Neuronal stem cell (in vitro differentiated cells): ENCODE measurements at regions not wholly inside any gene's neighbourhood (a gene's known extent, or its start where the extent isn't known, plus 50 kb on each side); places are given as distances from the start of the nearest gene placed in this dataset.
"Not testable (repeated sequence)": the region's sequence is repeated elsewhere in the genome, so short reads cannot be mapped to it uniquely, and the experiment has no call there.

Experiments used
- DNase-seq: peaks from one replicate; pipeline ENCODE4 v3.0.0-alpha.2; 2013; ENCODE audit warnings: low spot score
- H2AFZ ChIP-seq: one replicate; pipeline ENCODE4 v1.6.1; 2013; ENCODE audit warnings: mild to moderate bottlenecking, low read length, inconsistent platforms
- H2AK5ac ChIP-seq: 2 replicates; pipeline ENCODE4 v1.6.1; 2013; ENCODE audit warnings: low read depth, mild to moderate bottlenecking, inconsistent platforms, low read length, moderate library complexity, mixed read lengths
- H2BK120ac ChIP-seq: 2 replicates; pipeline ENCODE4 v1.6.1; 2013; ENCODE audit warnings: low read depth, mild to moderate bottlenecking, inconsistent platforms, low read length, moderate library complexity, mixed read lengths
- H2BK12ac ChIP-seq: one replicate; pipeline ENCODE4 v1.6.1; 2013; ENCODE audit warnings: low read length, inconsistent platforms
- H2BK15ac ChIP-seq: 2 replicates; pipeline ENCODE4 v1.6.1; 2013; ENCODE audit warnings: mild to moderate bottlenecking, low read length, inconsistent platforms, mixed read lengths
- H2BK5ac ChIP-seq: one replicate; pipeline ENCODE4 v1.6.1; 2013; ENCODE audit warnings: inconsistent platforms, mild to moderate bottlenecking, low read length, moderate library complexity
- H3K14ac ChIP-seq: one replicate; pipeline ENCODE4 v1.6.1; 2013; ENCODE audit warnings: low read length, inconsistent platforms
- H3K18ac ChIP-seq: 2 replicates; pipeline ENCODE4 v1.6.1; 2013; ENCODE audit warnings: low read length, inconsistent platforms
- H3K23ac ChIP-seq: 2 replicates; pipeline ENCODE4 v1.6.1; 2013; ENCODE audit warnings: low read depth, mild to moderate bottlenecking, mixed read lengths, low read length, inconsistent platforms; ENCODE audit not compliant: poor library complexity
- H3K27ac ChIP-seq: replicated peaks from 3 replicates; pipeline ENCODE4 v1.5.1; 2013; ENCODE audit warnings: low read length, inconsistent platforms
- H3K27me3 ChIP-seq, 3 experiments: 2 replicates each; pipeline ENCODE4 v1.6.1; 2013; ENCODE audit warnings: low read length in 3 of 3, mild to moderate bottlenecking in 2 of 3, inconsistent platforms in 1 of 3, low read depth in 1 of 3, mixed read lengths in 1 of 3, moderate library complexity in 1 of 3; ENCODE audit not compliant: control insufficient read depth in 3 of 3, insufficient read depth in 3 of 3
- H3K36me3 ChIP-seq, 2 donors: replicated peaks in 1 of 2; 2 replicates each; pipeline ENCODE4 v1.6.1; 2013; ENCODE audit warnings: low read length in 2 of 2; ENCODE audit not compliant: control insufficient read depth in 2 of 2, insufficient read depth in 2 of 2
- H3K4ac ChIP-seq: 2 replicates; pipeline ENCODE4 v1.6.1; 2013; ENCODE audit warnings: inconsistent platforms, mild to moderate bottlenecking, low read length, moderate library complexity
- H3K4me1 ChIP-seq, 2 donors: 1 replicate in 1 of 2; 2 replicates in 1 of 2; pipeline ENCODE4 v1.6.1; 2013; ENCODE audit warnings: low read length in 2 of 2, low read depth in 1 of 2; ENCODE audit not compliant: control insufficient read depth in 2 of 2, insufficient read depth in 1 of 2
- H3K4me2 ChIP-seq: one replicate; pipeline ENCODE4 v1.6.1; 2013; ENCODE audit warnings: mild to moderate bottlenecking, low read length, inconsistent platforms; ENCODE audit not compliant: insufficient read depth, poor library complexity, severe bottlenecking
- H3K4me3 ChIP-seq, 2 donors: 2 replicates each; pipeline ENCODE4 v1.5.1; 2013; ENCODE audit warnings: low read length in 2 of 2, mild to moderate bottlenecking in 2 of 2, inconsistent platforms in 1 of 2, moderate library complexity in 1 of 2
- H3K79me1 ChIP-seq: one replicate; pipeline ENCODE4 v1.6.1; 2013; ENCODE audit warnings: low read depth, mild to moderate bottlenecking, inconsistent platforms, low read length, moderate library complexity
- H3K9ac ChIP-seq: one replicate; pipeline ENCODE4 v1.6.1; 2013; ENCODE audit warnings: mild to moderate bottlenecking, low read depth, low read length, inconsistent platforms; ENCODE audit not compliant: poor library complexity
- H3K9me3 ChIP-seq, 2 donors: replicated peaks in 1 of 2; 2 replicates each; pipeline versions ENCODE3 to v1.6.1; 2013; ENCODE audit warnings: low read length in 2 of 2, mild to moderate bottlenecking in 2 of 2, inconsistent platforms in 1 of 2, low read depth in 1 of 2, mixed read lengths in 1 of 2, moderate library complexity in 1 of 2; ENCODE audit not compliant: control insufficient read depth in 2 of 2, insufficient read depth in 1 of 2
- H4K8ac ChIP-seq: one replicate; pipeline ENCODE4 v1.6.1; 2013; ENCODE audit warnings: low read depth, mild to moderate bottlenecking, inconsistent platforms, low read length, moderate library complexity
- H4K91ac ChIP-seq: one replicate; pipeline ENCODE4 v1.6.1; 2013; ENCODE audit warnings: low read length, low read depth, mild to moderate bottlenecking, inconsistent platforms; ENCODE audit not compliant: poor library complexity
- WGBS, 2 donors: extraction: QIAGEN DNeasy Blood & Tissue Kit; methylation state at CpG; one replicate each; pipeline ENCODE4 v1.1.7; 2013; ENCODE audit warnings: missing lambda C conversion rate in 2 of 2, mixed read lengths in 1 of 2; ENCODE audit not compliant: insufficient read length in 2 of 2, insufficient replicate concordance in 1 of 2; ENCODE audit errors: extremely low coverage in 2 of 2; 5-methylcytosine and 5-hydroxymethylcytosine counted together

DNA sequence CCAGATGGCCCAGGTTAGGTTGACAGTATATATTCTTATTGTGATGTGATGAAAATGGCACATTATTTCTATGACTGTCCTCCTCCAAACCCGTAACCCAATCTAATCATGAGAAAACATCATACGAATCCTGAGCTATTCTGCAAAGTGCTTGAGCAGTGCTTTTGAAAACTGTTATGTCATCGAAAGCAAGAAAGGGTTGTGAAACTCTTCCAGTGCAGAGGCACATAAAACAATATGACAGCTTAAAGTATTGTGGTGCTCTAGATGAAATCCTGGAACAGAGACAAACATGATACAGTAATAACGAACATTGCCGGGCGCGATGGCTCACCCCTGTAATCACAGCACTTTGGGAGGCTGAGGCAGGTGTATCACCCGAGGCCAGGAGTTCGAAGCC lies 1648.0 kb downstream of the STIM2 start:
- no peak overlapping the region for H2BK120ac ChIP-seq
- no CpG with 5 or more reads among the region's 9 CpGs for WGBS, 2 donors
- no peaks in the 10 kb centered on the region for H3K4me1 ChIP-seq
- no peaks in the 10 kb centered on the region for H3K36me3 ChIP-seq
- no peak overlapping the region for H3K18ac ChIP-seq
- no peak overlapping the region for H3K4ac ChIP-seq
- no peak for DNase-seq
- no peak overlapping the region for H2AFZ ChIP-seq
- H2BK5ac ChIP-seq, result no peak overlapping the region
- H3K14ac ChIP-seq, result no peak overlapping the region
- H3K27ac ChIP-seq, result no peak overlapping the region
- no peak overlapping the region for H3K4me2 ChIP-seq
- no peak overlapping the region for H2BK15ac ChIP-seq
- H2BK12ac ChIP-seq, result no peak overlapping the region
- no peak overlapping the region for H3K9ac ChIP-seq
- H3K23ac ChIP-seq, result no peak overlapping the region
- H3K9me3 ChIP-seq, result no peaks in the 10 kb centered on the region
- no peak overlapping the region for H4K8ac ChIP-seq
- H3K27me3 ChIP-seq, result no peaks in the 10 kb centered on the region
- H3K79me1 ChIP-seq, result no peaks in the 10 kb centered on the region
- no peak overlapping the region for H3K4me3 ChIP-seq
- H4K91ac ChIP-seq, result no peak overlapping the region
- no peak overlapping the region for H2AK5ac ChIP-seq

- H4K8ac ChIP-seq, H3K36me3 ChIP-seq: not testable (repeated sequence)
- no CpG with 5 or more reads among the region's 30 CpGs for WGBS, 2 donors
Observed at GRCh38 chr4:28514766-28515165, 1654.1 kb downstream of the STIM2 start.

GRCh38 chr4:28518561-28519165 lies 1658.0 kb downstream of the STIM2 start:
- Histone ChIP-seq H2AK5ac (no peak overlapping the region), H3K27ac (no peak overlapping the region), H3K14ac (no peak overlapping the region), H2AFZ (no peak overlapping the region), H2BK12ac (no peak overlapping the region), H3K4me3 (no peak overlapping the region), H3K23ac (no peak overlapping the region), H3K4ac (no peak overlapping the region), H3K79me1 (no peaks in the 10 kb centered on the region), H3K9me3 (no peaks in the 10 kb centered on the region), H3K36me3 (no peaks in the 10 kb centered on the region), H3K4me1 (no peaks in the 10 kb centered on the region), H4K91ac (no peak overlapping the region), H3K18ac (no peak overlapping the region), H2BK5ac (no peak overlapping the region), H3K4me2 (no peak overlapping the region), H2BK120ac (no peak overlapping the region), H3K9ac (no peak overlapping the region), H2BK15ac (no peak overlapping the region), H4K8ac (no peak overlapping the region), H3K27me3 (no peaks in the 10 kb centered on the region)
- no CpG with 5 or more reads among the region's 1 CpG for WGBS, 2 donors
- no peak for DNase-seq

More at GRCh38 chr4:28514766-28515165, 1654.1 kb downstream of the STIM2 start:
- H3K4me2 ChIP-seq, H2AK5ac ChIP-seq, H3K14ac ChIP-seq, H2BK12ac ChIP-seq, H4K91ac ChIP-seq, H3K4me3 ChIP-seq, H2BK15ac ChIP-seq, DNase-seq, H3K4ac ChIP-seq, H3K27ac ChIP-seq, H3K79me1 ChIP-seq, H3K27me3 ChIP-seq, H2BK5ac ChIP-seq, H3K23ac ChIP-seq, H2BK120ac ChIP-seq, H3K9ac ChIP-seq, H2AFZ ChIP-seq, H3K18ac ChIP-seq, H3K9me3 ChIP-seq, H3K4me1 ChIP-seq: not testable (repeated sequence)

GRCh38 chr4:28523681-28524190 lies 1663.1 kb downstream of the STIM2 start:
- WGBS, 2 donors, result no CpG with 5 or more reads among the region's 3 CpGs
- H2AFZ ChIP-seq, result no peak overlapping the region

More at GRCh38 chr4:28523681-28524190, 1663.1 kb downstream of the STIM2 start:
- H2BK12ac ChIP-seq, result no peak overlapping the region
- H3K36me3 ChIP-seq, result no peaks in the 10 kb centered on the region
- no peak overlapping the region for H3K4me2 ChIP-seq
- no peak overlapping the region for H4K91ac ChIP-seq
- no peak overlapping the region for H3K4me3 ChIP-seq
- no peak overlapping the region for H3K23ac ChIP-seq
- H3K9ac ChIP-seq, result no peak overlapping the region
- H4K8ac ChIP-seq, result no peak overlapping the region
- H3K14ac ChIP-seq, result no peak overlapping the region
- H3K9me3 ChIP-seq, result no peaks in the 10 kb centered on the region
- no peak for DNase-seq
- H2BK15ac ChIP-seq, result no peak overlapping the region
- H3K4ac ChIP-seq, result no peak overlapping the region
- no peak overlapping the region for H3K27ac ChIP-seq
- no peak overlapping the region for H3K18ac ChIP-seq
- no peak overlapping the region for H2BK5ac ChIP-seq
- no peak overlapping the region for H2AK5ac ChIP-seq
- no peaks in the 10 kb centered on the region for H3K27me3 ChIP-seq
- no peaks in the 10 kb centered on the region for H3K79me1 ChIP-seq
- H3K4me1 ChIP-seq, result no peaks in the 10 kb centered on the region
- no peak overlapping the region for H2BK120ac ChIP-seq
